ENCODE measurements at regions not wholly inside any gene's neighbourhood (a gene's known extent, or its start where the extent isn't known, plus 50 kb on each side); places are given as distances from the start of the nearest gene placed in this dataset.

DNA sequence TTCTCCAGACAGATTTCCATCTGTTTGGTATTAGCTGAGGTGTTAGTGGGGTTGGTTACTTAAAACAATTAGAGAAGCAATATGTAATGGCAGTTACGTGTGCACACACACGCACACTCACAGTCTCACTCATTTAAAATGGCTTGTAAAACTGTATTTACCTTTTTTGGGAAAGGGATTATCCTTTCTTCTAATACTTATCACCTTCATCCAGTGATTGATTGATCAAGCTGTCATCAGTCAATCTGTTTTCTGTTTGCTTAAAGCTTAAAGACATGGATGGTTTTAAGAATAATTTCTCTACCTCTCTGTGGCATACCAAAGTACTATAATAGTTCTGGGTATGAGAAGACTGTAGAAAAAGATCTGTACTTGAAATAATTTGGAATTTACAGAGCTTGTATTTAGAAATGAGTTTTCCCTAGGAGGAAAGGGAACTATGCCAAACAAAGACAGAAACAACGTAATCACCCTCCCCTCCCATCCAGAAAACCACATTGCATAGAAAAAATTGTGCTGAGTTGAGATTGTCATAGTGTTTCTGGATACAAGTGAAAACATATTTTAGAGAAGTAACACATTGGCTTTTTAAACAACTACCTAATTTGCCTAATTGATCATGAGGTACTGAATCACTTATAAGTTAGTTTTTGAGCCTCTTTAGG, 455.8 kb downstream of the PCNX1 start:
- Histone ChIP-seq H3K9me3 (ENCODE audit: insufficient read depth, low read depth, low read length) (no peaks in the 10 kb centered on the region), H3K4me3 (ENCODE audit: insufficient read depth, low read depth, low read length) (no peak overlapping the region), H4K20me1 (ENCODE audit: insufficient read depth, low read length) (peaks cover 6% of the 10 kb centered on the region), H3K4me1 (ENCODE audit: insufficient read depth, low read length) (peaks cover 23% of the 10 kb centered on the region), H3K9ac (ENCODE audit: low read length) (peak overlapping the region; percentile 5), H3K27ac (ENCODE audit: low read depth, low read length) (no peak overlapping the region), H3K79me2 (ENCODE audit: insufficient read depth, low read length) (peaks cover 96% of the 10 kb centered on the region), H3K36me3 (ENCODE audit: insufficient read depth, low read length) (no peaks in the 10 kb centered on the region), H3K27me3 (ENCODE audit: insufficient read depth, low read length) (no peaks in the 10 kb centered on the region), H3K4me2 (ENCODE audit: low read length) (peak overlapping the region; percentile 5), H2AFZ (ENCODE audit: low read depth, low read length) (no peak overlapping the region)
- H3K4me3 Mint-ChIP-seq (ENCODE audit: unreplicated experiment), result no peak overlapping the region
- TF ChIP-seq CTCF (IDR thresholded peaks at IDR 0.05; ENCODE audit: insufficient read depth, low read depth, low read length), result no peak
- no peak for TF ChIP-seq EZH2 (IDR thresholded peaks at IDR 0.05; ENCODE audit: insufficient read depth, low read length)
- H3K27me3 Mint-ChIP-seq (ENCODE audit: low read depth, unreplicated experiment), result no peaks in the 10 kb centered on the region
- DNase-seq (ENCODE audit: low read depth) (peak; percentile 66), FAIRE-seq (peak; percentile 83)
- H3K36me3 Mint-ChIP-seq (ENCODE audit: low read depth, unreplicated experiment), result no peaks in the 10 kb centered on the region
- H3K4me1 Mint-ChIP-seq (ENCODE audit: low read depth, unreplicated experiment), result peaks cover 23% of the 10 kb centered on the region
- H3K9me3 Mint-ChIP-seq (ENCODE audit: unreplicated experiment), result no peaks in the 10 kb centered on the region
- H3K27ac Mint-ChIP-seq (ENCODE audit: unreplicated experiment), result peak overlapping the region; percentile 75

- no peak overlapping the region for H2AFZ ChIP-seq (ENCODE audit: low read depth, low read length)
- Mint-ChIP-seq H3K27ac (ENCODE audit: unreplicated experiment) (peak overlapping the region; percentile 55), H3K36me3 (ENCODE audit: low read depth, unreplicated experiment) (no peaks in the 10 kb centered on the region), H3K4me1 (ENCODE audit: low read depth, unreplicated experiment) (peaks cover 23% of the 10 kb centered on the region), H3K27me3 (ENCODE audit: low read depth, unreplicated experiment) (no peaks in the 10 kb centered on the region), H3K4me3 (ENCODE audit: unreplicated experiment) (no peak overlapping the region), H3K9me3 (ENCODE audit: unreplicated experiment) (no peaks in the 10 kb centered on the region)
- H3K9me3 ChIP-seq (ENCODE audit: insufficient read depth, low read depth, low read length), result no peaks in the 10 kb centered on the region
- H3K4me1 ChIP-seq (ENCODE audit: insufficient read depth, low read length), result peaks cover 23% of the 10 kb centered on the region
- H4K20me1 ChIP-seq (ENCODE audit: insufficient read depth, low read length), result peaks cover 6% of the 10 kb centered on the region
- TF ChIP-seq EZH2 (IDR thresholded peaks at IDR 0.05; ENCODE audit: insufficient read depth, low read length), result no peak
- peak overlapping the region; percentile 46 for H3K27ac ChIP-seq (ENCODE audit: low read depth, low read length)
- no peak overlapping the region for H3K4me3 ChIP-seq (ENCODE audit: insufficient read depth, low read depth, low read length)
- H3K9ac ChIP-seq (ENCODE audit: low read length), result peak overlapping the region; percentile 5
- peaks cover 85% of the 10 kb centered on the region for H3K79me2 ChIP-seq (ENCODE audit: insufficient read depth, low read length)
- no peaks in the 10 kb centered on the region for H3K27me3 ChIP-seq (ENCODE audit: insufficient read depth, low read length)
- FAIRE-seq, result no peak
- no peaks in the 10 kb centered on the region for H3K36me3 ChIP-seq (ENCODE audit: insufficient read depth, low read length)
- peak; percentile 75 for DNase-seq (ENCODE audit: low read depth)
- H3K4me2 ChIP-seq (ENCODE audit: low read length), result peak overlapping the region; percentile 35
Observed at GRCh38 chr14:71363946-71364925, 457.0 kb downstream of the PCNX1 start.

- no peak for TF ChIP-seq EZH2 (IDR thresholded peaks at IDR 0.05; ENCODE audit: insufficient read depth, low read length)
- no peak for TF ChIP-seq CTCF (IDR thresholded peaks at IDR 0.05; ENCODE audit: insufficient read depth, low read depth, low read length)
- H3K4me1 Mint-ChIP-seq (ENCODE audit: low read depth, unreplicated experiment), result peaks cover 23% of the 10 kb centered on the region
- Histone ChIP-seq H2AFZ (ENCODE audit: low read depth, low read length) (no peak overlapping the region), H3K9ac (ENCODE audit: low read length) (no peak overlapping the region), H3K4me1 (ENCODE audit: insufficient read depth, low read length) (peaks cover 23% of the 10 kb centered on the region), H3K27ac (ENCODE audit: low read depth, low read length) (no peak overlapping the region), H3K4me3 (ENCODE audit: insufficient read depth, low read depth, low read length) (no peak overlapping the region), H4K20me1 (ENCODE audit: insufficient read depth, low read length) (peaks cover 6% of the 10 kb centered on the region), H3K27me3 (ENCODE audit: insufficient read depth, low read length) (no peaks in the 10 kb centered on the region), H3K4me2 (ENCODE audit: low read length) (no peak overlapping the region), H3K36me3 (ENCODE audit: insufficient read depth, low read length) (no peaks in the 10 kb centered on the region), H3K79me2 (ENCODE audit: insufficient read depth, low read length) (peaks cover 76% of the 10 kb centered on the region), H3K9me3 (ENCODE audit: insufficient read depth, low read depth, low read length) (no peaks in the 10 kb centered on the region)
- H3K36me3 Mint-ChIP-seq (ENCODE audit: low read depth, unreplicated experiment), result no peaks in the 10 kb centered on the region
- FAIRE-seq, result no peak
- no peaks in the 10 kb centered on the region for H3K27me3 Mint-ChIP-seq (ENCODE audit: low read depth, unreplicated experiment)
- peak; percentile 26 for DNase-seq (ENCODE audit: low read depth)
- H3K9me3 Mint-ChIP-seq (ENCODE audit: unreplicated experiment), result no peaks in the 10 kb centered on the region
- no peak overlapping the region for H3K4me3 Mint-ChIP-seq (ENCODE audit: unreplicated experiment)
- H3K27ac Mint-ChIP-seq (ENCODE audit: unreplicated experiment), result no peak overlapping the region
Observed at GRCh38 chr14:71365361-71365760, 458.1 kb downstream of the PCNX1 start.
